HG02884 (cell line): ENCODE measurements at regions not wholly inside any gene's neighbourhood (a gene's known extent, or its start where the extent isn't known, plus 50 kb on each side); places are given as distances from the start of the nearest gene placed in this dataset.

Experiments
- ATAC-seq: cut with Tn5 transposase; IDR thresholded peaks from one replicate; pipeline ENCODE4 v1.9.1; 2021; ENCODE audit warnings: mild to moderate bottlenecking, moderate library complexity; ENCODE audit not compliant: unreplicated experiment

- no peak for ATAC-seq
Measured at GRCh38 chr13:24007979-24008620, 110.8 kb upstream of the C1QTNF9B start.

GRCh38 chr13:24008679-24009078 is 111.4 kb upstream of the C1QTNF9B start:
- no peak for ATAC-seq

- no peak for ATAC-seq
Measured at GRCh38 chr13:24011266-24011665, 114.0 kb upstream of the C1QTNF9B start.

- ATAC-seq, result no peak
Measured at GRCh38 chr13:24012648-24013047, 115.3 kb upstream of the C1QTNF9B start.

- ATAC-seq, result no peak
Measured at GRCh38 chr13:24013189-24013588, 115.9 kb upstream of the C1QTNF9B start.

GRCh38 chr13:24016046-24016445 is 118.7 kb upstream of the C1QTNF9B start:
- no peak for ATAC-seq

- no peak for ATAC-seq
Measured at GRCh38 chr13:24022568-24022967, 125.3 kb upstream of the C1QTNF9B start.

- no peak for ATAC-seq
Measured at GRCh38 chr13:24023073-24023472, 125.8 kb upstream of the C1QTNF9B start.

- no peak for ATAC-seq
Measured at GRCh38 chr13:24027494-24027893, 130.2 kb upstream of the C1QTNF9B start.

- ATAC-seq, result no peak
Measured at GRCh38 chr13:24032252-24032651, 128.3 kb upstream of the SPATA13 start.

- ATAC-seq, result no peak
Measured at GRCh38 chr13:24032674-24033073, 127.8 kb upstream of the SPATA13 start.

- no peak for ATAC-seq
Measured at GRCh38 chr13:24033527-24034302, 126.8 kb upstream of the SPATA13 start.

- ATAC-seq, result no peak
Measured at GRCh38 chr13:24035411-24035810, 125.1 kb upstream of the SPATA13 start.

GRCh38 chr13:24036115-24036514 is 124.4 kb upstream of the SPATA13 start:
- no peak for ATAC-seq

GRCh38 chr13:24038405-24038804 is 122.1 kb upstream of the SPATA13 start:
- ATAC-seq, result no peak

GRCh38 chr13:24038841-24039330 is 121.6 kb upstream of the SPATA13 start:
- ATAC-seq, result no peak

- peak; percentile 52 for ATAC-seq
Measured at GRCh38 chr13:24039621-24040475, 120.7 kb upstream of the SPATA13 start.

- no peak for ATAC-seq
Measured at GRCh38 chr13:24040835-24041234, 119.7 kb upstream of the SPATA13 start.

GRCh38 chr13:24041651-24042225 is 118.8 kb upstream of the SPATA13 start:
- no peak for ATAC-seq

GRCh38 chr13:24042710-24043440 is 117.6 kb upstream of the SPATA13 start:
- ATAC-seq, result no peak
